A673 (cell line): ENCODE measurements at regions not wholly inside any gene's neighbourhood (a gene's known extent, or its start where the extent isn't known, plus 50 kb on each side); places are given as distances from the start of the nearest gene placed in this dataset.

ENCODE experiments used
- BruUV-seq: library from RNA; stranded (reverse); fragments of 400-500 nt; replicated peaks from 2 replicates; lab custom pipeline; 2021; lab: Mats Ljungman, UMichigan
- CTCF ChIA-PET: fragments of 300-600 bp; sonication (Branson Sonifier 250); formaldehyde crosslinking; loops from one replicate; lab custom pipeline; 2022; ENCODE audit warnings: antibody characterized with exemption; lab: Charles Lee
- POLR2A ChIA-PET: fragments of 300-600 bp; sonication (Branson Sonifier 250); formaldehyde crosslinking; loops from one replicate; lab custom pipeline; 2022; ENCODE audit warnings: antibody characterized with exemption; ENCODE audit not compliant: low non-redundant PET; lab: Charles Lee
- DNase-seq: peaks from one replicate; pipeline ENCODE4 v3.0.0-alpha.2; 2015; ENCODE audit warnings: low spot score
- H3K27ac ChIP-seq: fragments of 200-600 bp; sonication (generic); 2 replicates; pipeline ENCODE4 v1.5.1; 2016; ENCODE audit warnings: mixed run types, low read depth, mild to moderate bottlenecking, mixed read lengths, antibody characterized with exemption, low read length; ENCODE audit not compliant: poor library complexity, severe bottlenecking
- H3K27me3 ChIP-seq: fragments of 200-600 bp; sonication (generic); replicated peaks from 2 replicates; pipeline ENCODE4 v1.6.1; 2017; ENCODE audit warnings: mixed run types, low read depth, mild to moderate bottlenecking, mixed read lengths, antibody characterized with exemption, low read length; ENCODE audit not compliant: insufficient read depth, poor library complexity
- H3K36me3 ChIP-seq: fragments of 200-600 bp; sonication (generic); 2 replicates; pipeline ENCODE4 v1.6.1; 2016; ENCODE audit warnings: mixed run types, mild to moderate bottlenecking, mixed read lengths, antibody characterized with exemption, low read length; ENCODE audit not compliant: insufficient read depth, poor library complexity, severe bottlenecking
- H3K4me1 ChIP-seq: fragments of 200-600 bp; sonication (generic); 2 replicates; pipeline ENCODE4 v1.6.1; 2017; ENCODE audit warnings: mixed run types, mild to moderate bottlenecking, mixed read lengths, antibody characterized with exemption, low read length; ENCODE audit not compliant: insufficient read depth, poor library complexity, severe bottlenecking
- H3K4me3 ChIP-seq: fragments of 200-600 bp; sonication (generic); 2 replicates; pipeline ENCODE4 v1.5.1; 2016; ENCODE audit warnings: low read depth, mixed run types, mild to moderate bottlenecking, mixed read lengths, low read length; ENCODE audit not compliant: poor library complexity, severe bottlenecking
- H3K9me3 ChIP-seq: fragments of 200-600 bp; sonication (generic); 2 replicates; pipeline ENCODE4 v1.6.1; 2016; ENCODE audit warnings: mixed run types, low read depth, mild to moderate bottlenecking, mixed read lengths, antibody characterized with exemption, low read length; ENCODE audit not compliant: poor library complexity, severe bottlenecking
- CTCF ChIP-seq: fragments of 300-800, 200-600 bp; sonication (generic); conservative IDR thresholded peaks from 2 replicates; pipeline ENCODE4 v1.5.1; 2017; ENCODE audit warnings: low read depth, mild to moderate bottlenecking, antibody characterized with exemption, low read length, moderate library complexity, mixed read lengths
- EZH2 ChIP-seq: fragments of 200-600 bp; sonication (generic); IDR thresholded peaks from 2 replicates; pipeline ENCODE4 v1.6.1; 2017; ENCODE audit warnings: borderline replicate concordance, low read depth, mild to moderate bottlenecking, mixed read lengths, antibody characterized with exemption, low read length; ENCODE audit not compliant: poor library complexity, severe bottlenecking
- intact Hi-C: fragments of 100-400 bp; cut with micrococcal nuclease; formaldehyde crosslinking; loops from one replicate; pipeline ENCODE4 v1.10.0; 2022; ENCODE audit not compliant: unreplicated experiment

- TF ChIP-seq CTCF (no peak), EZH2 (no peak)
- intact Hi-C loops, result no loop called here
- ChIA-PET POLR2A (interaction anchor here (0.6 kb wide), 1 partner anchor 183 kb away, joined by 5 read pairs; no protein-coding TSS in a partner anchor), CTCF (no interaction called here)
- no peak overlapping the region for H3K4me3 ChIP-seq
- DNase-seq, result no peak
- H3K36me3 ChIP-seq, result no peaks in the 10 kb centered on the region
- H3K27me3 ChIP-seq, result no peaks in the 10 kb centered on the region
- H3K4me1 ChIP-seq, result no peaks in the 10 kb centered on the region
- no peak overlapping the region for H3K27ac ChIP-seq
- BruUV-seq, result no TSS peak
- no peaks in the 10 kb centered on the region for H3K9me3 ChIP-seq
These were observed 55.5 kb upstream of the SMLR1 start for GRCh38 chr6:130771741-130772140.

- no peak overlapping the region for H3K27ac ChIP-seq
- DNase-seq, result no peak
- intact Hi-C loops, result no loop called here
- TF ChIP-seq EZH2, result no peak
- TF ChIP-seq CTCF, result no peak
- H3K4me1 ChIP-seq, result no peaks in the 10 kb centered on the region
- no peak overlapping the region for H3K4me3 ChIP-seq
- H3K27me3 ChIP-seq, result no peaks in the 10 kb centered on the region
- no peaks in the 10 kb centered on the region for H3K9me3 ChIP-seq
- BruUV-seq, result no TSS peak
- ChIA-PET POLR2A (no interaction called here), CTCF (no interaction called here)
- no peaks in the 10 kb centered on the region for H3K36me3 ChIP-seq
These were observed 53.3 kb upstream of the SMLR1 start for GRCh38 chr6:130773860-130774259.

GRCh38 chr6:130775411-130776012 is 51.7 kb upstream of the SMLR1 start:
- BruUV-seq, result no TSS peak
- Histone ChIP-seq H3K27me3 (no peaks in the 10 kb centered on the region), H3K36me3 (no peaks in the 10 kb centered on the region), H3K9me3 (no peaks in the 10 kb centered on the region), H3K4me3 (no peak overlapping the region), H3K4me1 (no peaks in the 10 kb centered on the region), H3K27ac (no peak overlapping the region)
- POLR2A ChIA-PET, result no interaction called here
- TF ChIP-seq EZH2 (no peak), CTCF (no peak)
- no peak for DNase-seq
- CTCF ChIA-PET, result no interaction called here
- intact Hi-C loops, result no loop called here
